GM21526 (cell line): ENCODE measurements at regions not wholly inside any gene's neighbourhood (a gene's known extent, or its start where the extent isn't known, plus 50 kb on each side); places are given as distances from the start of the nearest gene placed in this dataset.

Experiments used
- ATAC-seq: cut with Tn5 transposase; IDR thresholded peaks from one replicate; pipeline ENCODE4 v1.9.1; 2021; ENCODE audit warnings: moderate library complexity; ENCODE audit not compliant: unreplicated experiment, low FRiP score

- ATAC-seq = no peak
Measured at GRCh38 chr3:147049821-147050220, 356.5 kb downstream of the ZIC4 start.

GRCh38 chr3:147049305-147049704 lies 357.0 kb downstream of the ZIC4 start:
- no peak for ATAC-seq

GRCh38 chr3:147046916-147047315 lies 359.4 kb downstream of the ZIC4 start:
- ATAC-seq = no peak

GRCh38 chr3:147038481-147038880 lies 367.9 kb downstream of the ZIC4 start:
- ATAC-seq = no peak

GRCh38 chr3:147034359-147034758 lies 372.0 kb downstream of the ZIC4 start:
- no peak for ATAC-seq

GRCh38 chr3:147030274-147030673 lies 376.1 kb downstream of the ZIC4 start:
- ATAC-seq = no peak

- ATAC-seq = no peak
Measured at GRCh38 chr3:147015334-147015733, 391.0 kb downstream of the ZIC4 start.

GRCh38 chr3:147008886-147009285 lies 397.5 kb downstream of the ZIC4 start:
- no peak for ATAC-seq

- no peak for ATAC-seq
Measured at GRCh38 chr3:147008458-147008857, 397.9 kb downstream of the ZIC4 start.

- no peak for ATAC-seq
Measured at GRCh38 chr3:147007736-147008245, 398.6 kb downstream of the ZIC4 start.

- no peak for ATAC-seq
Measured at GRCh38 chr3:147002721-147003120, 397.6 kb upstream of the PLSCR5 start.

GRCh38 chr3:147000274-147000673 lies 395.1 kb upstream of the PLSCR5 start:
- no peak for ATAC-seq

GRCh38 chr3:146991907-146992306 lies 386.8 kb upstream of the PLSCR5 start:
- ATAC-seq = no peak

GRCh38 chr3:146975476-146975875 lies 370.3 kb upstream of the PLSCR5 start:
- ATAC-seq = no peak

- no peak for ATAC-seq
Measured at GRCh38 chr3:146975032-146975431, 369.9 kb upstream of the PLSCR5 start.

- ATAC-seq = no peak
Measured at GRCh38 chr3:146974001-146974400, 368.9 kb upstream of the PLSCR5 start.

GRCh38 chr3:146972726-146973125 lies 367.6 kb upstream of the PLSCR5 start:
- no peak for ATAC-seq

GRCh38 chr3:146970236-146970635 lies 365.1 kb upstream of the PLSCR5 start:
- ATAC-seq = no peak

- ATAC-seq = no peak
Measured at GRCh38 chr3:146969356-146969755, 364.2 kb upstream of the PLSCR5 start.

GRCh38 chr3:146968204-146968651 lies 363.1 kb upstream of the PLSCR5 start:
- no peak for ATAC-seq

GRCh38 chr3:146967783-146968182 lies 362.6 kb upstream of the PLSCR5 start:
- ATAC-seq = no peak

GRCh38 chr3:146966124-146966523 lies 361.0 kb upstream of the PLSCR5 start:
- ATAC-seq = no peak

GRCh38 chr3:146953511-146953981 lies 348.4 kb upstream of the PLSCR5 start:
- no peak for ATAC-seq
